A673 (cell line): ENCODE measurements at regions not wholly inside any gene's neighbourhood (a gene's known extent, or its start where the extent isn't known, plus 50 kb on each side); places are given as distances from the start of the nearest gene placed in this dataset.

Experiments used
- BruUV-seq: library from RNA; stranded (reverse); fragments of 400-500 nt; replicated peaks from 2 replicates; lab custom pipeline; 2021; lab: Mats Ljungman, UMichigan
- CTCF ChIA-PET: fragments of 300-600 bp; sonication (Branson Sonifier 250); formaldehyde crosslinking; loops from one replicate; lab custom pipeline; 2022; ENCODE audit warnings: antibody characterized with exemption; lab: Charles Lee
- POLR2A ChIA-PET: fragments of 300-600 bp; sonication (Branson Sonifier 250); formaldehyde crosslinking; loops from one replicate; lab custom pipeline; 2022; ENCODE audit warnings: antibody characterized with exemption; ENCODE audit not compliant: low non-redundant PET; lab: Charles Lee
- DNase-seq: peaks from one replicate; pipeline ENCODE4 v3.0.0-alpha.2; 2015; ENCODE audit warnings: low spot score
- H3K27ac ChIP-seq: fragments of 200-600 bp; sonication (generic); 2 replicates; pipeline ENCODE4 v1.5.1; 2016; ENCODE audit warnings: mixed run types, low read depth, mild to moderate bottlenecking, mixed read lengths, antibody characterized with exemption, low read length; ENCODE audit not compliant: poor library complexity, severe bottlenecking
- H3K27me3 ChIP-seq: fragments of 200-600 bp; sonication (generic); replicated peaks from 2 replicates; pipeline ENCODE4 v1.6.1; 2017; ENCODE audit warnings: mixed run types, low read depth, mild to moderate bottlenecking, mixed read lengths, antibody characterized with exemption, low read length; ENCODE audit not compliant: insufficient read depth, poor library complexity
- H3K36me3 ChIP-seq: fragments of 200-600 bp; sonication (generic); 2 replicates; pipeline ENCODE4 v1.6.1; 2016; ENCODE audit warnings: mixed run types, mild to moderate bottlenecking, mixed read lengths, antibody characterized with exemption, low read length; ENCODE audit not compliant: insufficient read depth, poor library complexity, severe bottlenecking
- H3K4me1 ChIP-seq: fragments of 200-600 bp; sonication (generic); 2 replicates; pipeline ENCODE4 v1.6.1; 2017; ENCODE audit warnings: mixed run types, mild to moderate bottlenecking, mixed read lengths, antibody characterized with exemption, low read length; ENCODE audit not compliant: insufficient read depth, poor library complexity, severe bottlenecking
- H3K4me3 ChIP-seq: fragments of 200-600 bp; sonication (generic); 2 replicates; pipeline ENCODE4 v1.5.1; 2016; ENCODE audit warnings: low read depth, mixed run types, mild to moderate bottlenecking, mixed read lengths, low read length; ENCODE audit not compliant: poor library complexity, severe bottlenecking
- H3K9me3 ChIP-seq: fragments of 200-600 bp; sonication (generic); 2 replicates; pipeline ENCODE4 v1.6.1; 2016; ENCODE audit warnings: mixed run types, low read depth, mild to moderate bottlenecking, mixed read lengths, antibody characterized with exemption, low read length; ENCODE audit not compliant: poor library complexity, severe bottlenecking
- EZH2 ChIP-seq: fragments of 200-600 bp; sonication (generic); IDR thresholded peaks from 2 replicates; pipeline ENCODE4 v1.6.1; 2017; ENCODE audit warnings: borderline replicate concordance, low read depth, mild to moderate bottlenecking, mixed read lengths, antibody characterized with exemption, low read length; ENCODE audit not compliant: poor library complexity, severe bottlenecking
- intact Hi-C: fragments of 100-400 bp; cut with micrococcal nuclease; formaldehyde crosslinking; loops from one replicate; pipeline ENCODE4 v1.10.0; 2022; ENCODE audit not compliant: unreplicated experiment
- TF ChIP-seq, protein P1 (sequence below): fragments of 300-800, 200-600 bp; sonication (generic); conservative IDR thresholded peaks from 2 replicates; pipeline ENCODE4 v1.5.1; 2017; ENCODE audit warnings: low read depth, mild to moderate bottlenecking, antibody characterized with exemption, low read length, moderate library complexity, mixed read lengths

DNA sequence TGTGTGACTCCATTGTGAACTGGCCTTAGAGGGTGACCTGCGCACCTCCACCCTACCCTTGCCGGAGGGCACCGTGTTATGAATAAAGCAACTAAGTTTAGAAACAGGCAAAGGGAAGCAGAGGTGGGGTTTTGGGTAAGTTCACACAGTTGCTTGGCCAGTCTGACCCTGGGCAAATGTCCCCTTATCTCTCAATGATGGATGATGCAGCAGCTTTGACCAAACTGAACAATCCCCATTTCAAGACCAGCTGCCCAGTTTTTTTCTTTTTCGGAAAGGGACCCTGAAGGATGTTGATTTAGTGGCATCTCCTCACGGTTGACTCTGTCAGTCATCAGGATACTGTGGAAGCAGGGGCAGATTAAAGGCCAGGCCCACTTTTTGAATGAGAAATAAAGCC, 68.7 kb upstream of the PRDM1 start:
- ChIA-PET CTCF (no interaction called here), POLR2A (no interaction called here)
- H3K9me3 ChIP-seq = no peaks in the 10 kb centered on the region
- no TSS peak for BruUV-seq
- no peaks in the 10 kb centered on the region for H3K4me1 ChIP-seq
- intact Hi-C loops = no loop called here
- no peak overlapping the region for H3K4me3 ChIP-seq
- no peak for DNase-seq
- H3K36me3 ChIP-seq = no peaks in the 10 kb centered on the region
- TF ChIP-seq, protein P1, sequence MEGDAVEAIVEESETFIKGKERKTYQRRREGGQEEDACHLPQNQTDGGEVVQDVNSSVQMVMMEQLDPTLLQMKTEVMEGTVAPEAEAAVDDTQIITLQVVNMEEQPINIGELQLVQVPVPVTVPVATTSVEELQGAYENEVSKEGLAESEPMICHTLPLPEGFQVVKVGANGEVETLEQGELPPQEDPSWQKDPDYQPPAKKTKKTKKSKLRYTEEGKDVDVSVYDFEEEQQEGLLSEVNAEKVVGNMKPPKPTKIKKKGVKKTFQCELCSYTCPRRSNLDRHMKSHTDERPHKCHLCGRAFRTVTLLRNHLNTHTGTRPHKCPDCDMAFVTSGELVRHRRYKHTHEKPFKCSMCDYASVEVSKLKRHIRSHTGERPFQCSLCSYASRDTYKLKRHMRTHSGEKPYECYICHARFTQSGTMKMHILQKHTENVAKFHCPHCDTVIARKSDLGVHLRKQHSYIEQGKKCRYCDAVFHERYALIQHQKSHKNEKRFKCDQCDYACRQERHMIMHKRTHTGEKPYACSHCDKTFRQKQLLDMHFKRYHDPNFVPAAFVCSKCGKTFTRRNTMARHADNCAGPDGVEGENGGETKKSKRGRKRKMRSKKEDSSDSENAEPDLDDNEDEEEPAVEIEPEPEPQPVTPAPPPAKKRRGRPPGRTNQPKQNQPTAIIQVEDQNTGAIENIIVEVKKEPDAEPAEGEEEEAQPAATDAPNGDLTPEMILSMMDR = no peak
- no peak for TF ChIP-seq EZH2
- H3K27me3 ChIP-seq = peaks cover 11% of the 10 kb centered on the region
- no peak overlapping the region for H3K27ac ChIP-seq

DNA sequence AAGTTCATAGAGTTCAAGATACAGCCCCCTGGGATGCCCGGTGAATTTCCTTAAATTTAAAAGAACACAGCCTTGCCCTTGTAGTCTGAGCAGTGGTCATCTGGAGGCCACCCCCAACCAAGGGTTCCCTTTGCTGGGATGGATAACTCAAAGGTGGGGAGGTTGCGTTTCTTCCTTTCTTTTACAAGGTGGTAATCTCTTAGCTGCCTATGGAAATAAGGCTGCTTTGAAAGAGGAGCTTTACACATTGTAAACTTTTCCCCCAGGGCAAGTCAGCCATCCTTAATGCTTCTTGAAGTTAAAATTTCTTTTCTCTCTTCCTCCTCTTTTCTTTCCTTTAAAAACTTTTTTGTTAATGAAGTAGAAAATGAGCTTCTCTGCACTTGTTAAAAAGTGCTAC, 71.2 kb upstream of the PRDM1 start:
- BruUV-seq = no TSS peak

DNA sequence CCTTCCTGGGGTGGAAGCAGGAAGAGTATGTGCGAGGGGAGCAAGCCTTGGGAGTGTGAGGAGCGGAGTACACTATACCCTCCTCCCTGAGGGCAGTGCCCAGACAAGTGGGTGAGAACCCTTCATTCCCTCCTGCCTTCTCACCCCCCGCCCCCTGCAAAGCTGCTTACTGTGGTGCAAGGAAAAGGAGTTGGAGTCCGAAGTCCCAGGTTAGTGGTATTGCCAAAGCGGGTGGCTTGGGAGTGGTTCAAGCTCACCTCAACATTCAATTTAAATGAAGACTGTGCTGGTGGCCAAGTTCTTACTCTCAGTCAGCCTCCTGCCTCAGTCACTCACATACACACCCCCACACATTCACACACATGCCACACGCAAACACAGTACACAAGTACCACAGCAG, 74.7 kb upstream of the PRDM1 start:
- CTCF ChIA-PET = no interaction called here
- no peaks in the 10 kb centered on the region for H3K36me3 ChIP-seq
- H3K9me3 ChIP-seq = no peaks in the 10 kb centered on the region
- BruUV-seq = no TSS peak
- H3K4me3 ChIP-seq = no peak overlapping the region
- TF ChIP-seq EZH2 = no peak
- TF ChIP-seq, protein P1 = no peak
- POLR2A ChIA-PET = interaction anchor here (0.7 kb wide), 1 partner anchor 119 kb away, joined by 3 read pairs; no protein-coding TSS in a partner anchor
- no peak overlapping the region for H3K27ac ChIP-seq
- intact Hi-C loops = no loop called here
- DNase-seq = no peak
- H3K4me1 ChIP-seq = no peaks in the 10 kb centered on the region
- peaks cover 9% of the 10 kb centered on the region for H3K27me3 ChIP-seq

More for the DNA sequence above, 71.2 kb upstream of the PRDM1 start:
- CTCF ChIA-PET = no interaction called here
- H3K4me3 ChIP-seq = no peak overlapping the region
- intact Hi-C loops = no loop called here
- no peak for DNase-seq
- H3K9me3 ChIP-seq = no peaks in the 10 kb centered on the region
- POLR2A ChIA-PET = no interaction called here
- H3K27me3 ChIP-seq = peaks cover 11% of the 10 kb centered on the region
- H3K36me3 ChIP-seq = no peaks in the 10 kb centered on the region
- no peaks in the 10 kb centered on the region for H3K4me1 ChIP-seq
- H3K27ac ChIP-seq = no peak overlapping the region
- TF ChIP-seq, protein P1 = no peak
- TF ChIP-seq EZH2 = no peak
